Neuron (in vitro differentiated cells): ENCODE measurements at regions not wholly inside any gene's neighbourhood (a gene's known extent, or its start where the extent isn't known, plus 50 kb on each side); places are given as distances from the start of the nearest gene placed in this dataset.

ENCODE experiments used
- H2AFZ ChIP-seq: one replicate; pipeline ENCODE4 v1.6.1; 2013; ENCODE audit warnings: low read depth, mild to moderate bottlenecking, inconsistent platforms, low read length, moderate library complexity
- H3K27me3 ChIP-seq: one replicate; pipeline ENCODE4 v1.6.1; 2013; ENCODE audit warnings: low read length; ENCODE audit not compliant: insufficient read depth
- H3K36me3 ChIP-seq: one replicate; pipeline ENCODE4 v1.6.1; 2013; ENCODE audit warnings: low read length; ENCODE audit not compliant: insufficient read depth
- H3K4me1 ChIP-seq: one replicate; pipeline ENCODE4 v1.6.1; 2013; ENCODE audit warnings: low read length; ENCODE audit not compliant: insufficient read depth
- H3K4me3 ChIP-seq: 2 replicates; pipeline ENCODE4 v1.5.1; 2013; ENCODE audit warnings: mild to moderate bottlenecking, low read length, moderate library complexity
- H3K9me3 ChIP-seq: one replicate; pipeline ENCODE4 v1.6.1; 2013; ENCODE audit warnings: low read length

- Histone ChIP-seq H3K36me3 (no peaks in the 10 kb centered on the region), H3K27me3 (peaks cover 7% of the 10 kb centered on the region)
These were observed 468.7 kb upstream of the B3GAT1 start for GRCh38 chr11:134880788-134881187.

GRCh38 chr11:134879931-134880330 is 467.9 kb upstream of the B3GAT1 start:
- no peaks in the 10 kb centered on the region for H3K4me1 ChIP-seq
- no peaks in the 10 kb centered on the region for H3K36me3 ChIP-seq
- peaks cover 7% of the 10 kb centered on the region for H3K27me3 ChIP-seq
- H3K4me3 ChIP-seq, result no peak overlapping the region
- no peaks in the 10 kb centered on the region for H3K9me3 ChIP-seq
- H2AFZ ChIP-seq, result no peak overlapping the region

More at GRCh38 chr11:134880788-134881187, 468.7 kb upstream of the B3GAT1 start:
- Histone ChIP-seq H3K4me3 (no peak overlapping the region), H3K4me1 (no peaks in the 10 kb centered on the region), H3K9me3 (no peaks in the 10 kb centered on the region), H2AFZ (no peak overlapping the region)

DNA sequence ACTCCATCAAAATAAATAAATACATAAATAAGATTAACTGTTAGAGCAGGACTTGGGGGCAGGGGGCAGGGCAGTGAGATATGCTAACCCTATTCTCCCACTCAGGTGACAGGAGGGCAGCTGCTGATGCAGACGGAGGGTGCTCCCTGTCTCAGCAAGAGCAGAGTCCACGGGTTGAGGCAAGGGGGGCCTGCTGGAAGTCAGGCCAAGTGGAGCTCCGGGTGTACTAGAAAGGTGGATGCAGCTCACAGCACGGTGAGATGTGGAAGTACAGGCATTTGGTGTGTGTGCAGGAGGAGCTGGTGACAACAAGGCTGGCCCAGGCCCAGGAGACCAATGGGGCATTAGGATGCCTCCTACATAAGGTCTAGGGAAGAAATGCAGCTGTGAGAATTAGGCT is 467.3 kb upstream of the B3GAT1 start:
- H2AFZ ChIP-seq, result no peak overlapping the region
- H3K9me3 ChIP-seq, result no peaks in the 10 kb centered on the region
- no peaks in the 10 kb centered on the region for H3K36me3 ChIP-seq
- H3K27me3 ChIP-seq, result peaks cover 10% of the 10 kb centered on the region
- H3K4me1 ChIP-seq, result no peaks in the 10 kb centered on the region
- H3K4me3 ChIP-seq, result no peak overlapping the region

GRCh38 chr11:134878785-134879184 is 466.7 kb upstream of the B3GAT1 start:
- no peaks in the 10 kb centered on the region for H3K36me3 ChIP-seq
- H3K4me1 ChIP-seq, result no peaks in the 10 kb centered on the region
- peaks cover 10% of the 10 kb centered on the region for H3K27me3 ChIP-seq

GRCh38 chr11:134876226-134876625 is 464.2 kb upstream of the B3GAT1 start:
- Histone ChIP-seq H3K9me3 (no peaks in the 10 kb centered on the region), H3K36me3 (no peaks in the 10 kb centered on the region), H3K4me3 (no peak overlapping the region), H2AFZ (no peak overlapping the region), H3K4me1 (no peaks in the 10 kb centered on the region), H3K27me3 (peaks cover 8% of the 10 kb centered on the region)

More at GRCh38 chr11:134878785-134879184, 466.7 kb upstream of the B3GAT1 start:
- H2AFZ ChIP-seq, result no peak overlapping the region
- no peak overlapping the region for H3K4me3 ChIP-seq
- no peaks in the 10 kb centered on the region for H3K9me3 ChIP-seq

DNA sequence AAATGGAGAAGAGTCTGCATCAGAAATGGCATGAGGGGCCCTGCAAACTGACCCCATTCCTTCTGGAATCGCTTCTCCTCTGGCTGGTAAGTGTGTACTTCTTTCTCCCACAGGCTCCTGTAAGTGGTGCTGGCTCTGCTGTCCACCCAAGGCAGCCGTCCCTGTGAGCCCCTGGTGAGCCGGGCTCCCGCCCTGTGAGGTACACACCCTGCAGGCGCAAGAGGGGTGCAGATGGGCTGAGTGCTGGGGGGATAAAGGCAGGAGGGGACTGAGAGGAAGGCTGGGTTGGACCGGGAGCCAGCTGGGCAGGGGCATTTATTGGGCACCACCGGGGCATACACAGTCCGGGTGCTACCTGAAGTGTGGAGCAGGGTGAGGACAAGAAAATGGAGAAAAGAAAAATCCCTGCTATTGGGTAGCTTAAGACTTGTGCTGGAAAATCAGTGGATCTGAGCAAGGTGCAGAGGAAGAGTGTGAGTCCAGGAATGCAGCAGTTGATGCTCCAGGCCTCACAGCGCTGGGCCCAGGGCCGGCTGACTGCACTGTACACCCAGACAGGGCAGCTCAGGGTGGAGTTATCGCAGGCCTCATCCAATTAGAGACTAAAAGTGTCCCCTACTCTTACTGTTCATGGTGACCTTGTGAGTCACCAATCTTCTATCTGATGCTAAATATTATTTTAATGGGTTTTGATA is 455.1 kb upstream of the B3GAT1 start:
- Histone ChIP-seq H3K36me3 (no peaks in the 10 kb centered on the region), H3K4me3 (no peak overlapping the region), H3K4me1 (no peaks in the 10 kb centered on the region), H3K27me3 (peaks cover 2% of the 10 kb centered on the region), H2AFZ (no peak overlapping the region), H3K9me3 (no peaks in the 10 kb centered on the region)

GRCh38 chr11:134866215-134866614 is 454.2 kb upstream of the B3GAT1 start:
- no peak overlapping the region for H2AFZ ChIP-seq
- no peak overlapping the region for H3K4me3 ChIP-seq
- no peaks in the 10 kb centered on the region for H3K9me3 ChIP-seq
- no peaks in the 10 kb centered on the region for H3K4me1 ChIP-seq
- H3K27me3 ChIP-seq, result peaks cover 2% of the 10 kb centered on the region
- H3K36me3 ChIP-seq, result no peaks in the 10 kb centered on the region

DNA sequence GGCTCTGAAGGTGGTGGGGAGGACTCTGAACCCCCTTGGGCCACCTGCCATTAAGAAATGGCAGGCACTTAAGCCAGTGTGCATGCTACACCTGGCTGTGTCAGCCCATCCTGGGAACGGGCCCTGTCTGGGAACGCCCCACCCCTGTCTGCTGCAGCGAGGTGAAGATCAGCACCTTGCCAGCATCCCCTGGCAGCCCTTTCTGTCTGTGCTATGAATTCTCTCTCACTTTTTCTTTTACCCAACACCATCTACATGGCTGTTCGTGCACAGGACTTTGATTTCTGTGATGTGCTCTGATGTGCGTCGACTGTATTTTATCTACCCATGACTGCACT is 452.9 kb upstream of the B3GAT1 start:
- Histone ChIP-seq H3K4me3 (no peak overlapping the region), H3K36me3 (no peaks in the 10 kb centered on the region), H3K27me3 (peaks cover 2% of the 10 kb centered on the region), H3K4me1 (no peaks in the 10 kb centered on the region), H2AFZ (no peak overlapping the region), H3K9me3 (no peaks in the 10 kb centered on the region)

- Histone ChIP-seq H3K27me3 (peaks cover 2% of the 10 kb centered on the region), H2AFZ (no peak overlapping the region), H3K36me3 (no peaks in the 10 kb centered on the region), H3K9me3 (no peaks in the 10 kb centered on the region), H3K4me3 (no peak overlapping the region), H3K4me1 (no peaks in the 10 kb centered on the region)
These were observed 452.4 kb upstream of the B3GAT1 start for GRCh38 chr11:134864233-134864967.

DNA sequence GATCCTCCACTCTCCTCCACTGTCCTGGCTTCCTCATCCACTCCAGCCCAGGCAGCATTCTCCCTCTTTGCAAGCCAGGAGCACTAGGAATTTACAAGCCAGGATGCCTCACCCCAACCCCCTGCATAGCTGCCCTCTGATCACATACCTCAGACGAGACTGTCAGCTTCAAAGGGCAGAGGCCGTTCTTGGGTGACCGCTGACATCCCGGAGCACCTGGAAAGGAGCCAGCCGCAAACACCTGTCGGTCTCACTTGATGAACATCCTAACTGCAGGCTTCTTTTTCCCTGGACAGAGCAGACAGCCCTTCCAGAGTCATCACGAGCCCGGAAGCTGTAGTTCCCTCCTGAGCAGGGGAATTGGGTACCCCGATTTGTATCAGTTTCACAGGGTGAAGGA is 451.3 kb upstream of the B3GAT1 start:
- Histone ChIP-seq H2AFZ (no peak overlapping the region), H3K27me3 (peaks cover 2% of the 10 kb centered on the region), H3K36me3 (no peaks in the 10 kb centered on the region), H3K4me3 (no peak overlapping the region), H3K9me3 (no peaks in the 10 kb centered on the region), H3K4me1 (no peaks in the 10 kb centered on the region)

- no peaks in the 10 kb centered on the region for H3K4me1 ChIP-seq
- no peak overlapping the region for H2AFZ ChIP-seq
- H3K36me3 ChIP-seq, result no peaks in the 10 kb centered on the region
- peaks cover 2% of the 10 kb centered on the region for H3K27me3 ChIP-seq
- no peaks in the 10 kb centered on the region for H3K9me3 ChIP-seq
- H3K4me3 ChIP-seq, result no peak overlapping the region
These were observed 450.6 kb upstream of the B3GAT1 start for GRCh38 chr11:134862587-134863195.

DNA sequence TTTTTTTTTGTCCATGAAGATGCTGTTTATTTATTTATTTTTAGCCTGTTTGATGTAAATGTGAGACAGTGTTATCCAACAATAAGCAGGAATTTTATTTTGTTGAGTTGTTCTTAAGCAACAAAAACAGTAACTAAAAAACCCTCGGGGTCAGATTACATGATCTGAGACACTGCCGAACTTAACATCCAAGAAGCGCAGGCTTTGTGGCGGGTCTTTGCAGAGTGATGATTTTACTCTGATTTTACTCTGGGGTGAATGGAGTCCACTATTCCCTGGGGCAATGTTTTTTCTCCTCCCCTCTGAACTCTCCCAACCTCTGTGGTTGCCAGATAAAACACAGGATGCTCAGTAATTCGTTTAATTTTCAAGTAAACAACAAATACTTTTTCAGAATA is 450.1 kb upstream of the B3GAT1 start:
- Histone ChIP-seq H3K4me3 (no peak overlapping the region), H3K4me1 (no peaks in the 10 kb centered on the region), H3K36me3 (no peaks in the 10 kb centered on the region), H2AFZ (no peak overlapping the region), H3K9me3 (no peaks in the 10 kb centered on the region), H3K27me3 (peaks cover 2% of the 10 kb centered on the region)

GRCh38 chr11:134861490-134862104 is 449.6 kb upstream of the B3GAT1 start:
- H3K9me3 ChIP-seq, result no peaks in the 10 kb centered on the region
- H3K4me3 ChIP-seq, result no peak overlapping the region
- H3K27me3 ChIP-seq, result no peaks in the 10 kb centered on the region
- H2AFZ ChIP-seq, result no peak overlapping the region
- no peaks in the 10 kb centered on the region for H3K4me1 ChIP-seq
- H3K36me3 ChIP-seq, result no peaks in the 10 kb centered on the region
